Uterus (tissue), 3 donors: ENCODE measurements at regions not wholly inside any gene's neighbourhood (a gene's known extent, or its start where the extent isn't known, plus 50 kb on each side); places are given as distances from the start of the nearest gene placed in this dataset.

ENCODE experiments used
- DNase-seq, 2 donors: peaks; one replicate each; pipeline ENCODE4 v3.0.0-alpha.2; 2019 to 2020
- H3K27ac ChIP-seq, 2 donors: fragments of 200-600 bp; sonication (generic); 1 replicate in 1 of 2; 2 replicates in 1 of 2; pipeline ENCODE4 v1.5.1; 2016 to 2018
- H3K27me3 ChIP-seq, 2 donors: fragments of 200-600 bp; sonication (generic); one replicate each; pipeline ENCODE4 v1.5.1; 2018 to 2019; ENCODE audit warnings: control low read depth in 1 of 2
- H3K36me3 ChIP-seq, 2 donors: fragments of 200-600 bp; sonication (generic); one replicate each; pipeline ENCODE4 v1.5.1; 2019; ENCODE audit warnings: control low read depth in 1 of 2
- H3K4me1 ChIP-seq, 2 donors: fragments of 200-600 bp; sonication (generic); one replicate each; pipeline ENCODE4 v1.5.1; 2018 to 2019; ENCODE audit warnings: control low read depth in 1 of 2
- H3K4me3 ChIP-seq, 2 donors: fragments of 200-600 bp; sonication (generic); 1 replicate in 1 of 2; 2 replicates in 1 of 2; pipeline ENCODE4 v1.5.1; 2018 to 2019; ENCODE audit warnings: mild to moderate bottlenecking in 1 of 2
- H3K9me3 ChIP-seq, 2 donors: fragments of 200-600 bp; sonication (generic); one replicate each; pipeline ENCODE4 v1.5.1; 2019; ENCODE audit warnings: control low read depth in 1 of 2
- POLR2A ChIP-seq, 2 donors: fragments of 450-650 bp; IDR thresholded peaks; one replicate each; pipeline ENCODE4 v1.6.1; 2016; ENCODE audit warnings: antibody characterized with exemption in 2 of 2, mild to moderate bottlenecking in 1 of 2, moderate library complexity in 1 of 2
- intact Hi-C: fragments of 100-400 bp; cut with DNase I; formaldehyde crosslinking; loops from one replicate; pipeline ENCODE4 v1.15.1; 2023; ENCODE audit warnings: low total_unique reads
- TF ChIP-seq, protein P1 (sequence below), 4 experiments: fragments of 200-600 bp in 2 of 4; fragments of 450-650 bp in 2 of 4; sonication (generic) in 2 of 4; IDR thresholded peaks; one replicate each; pipeline ENCODE4 v1.5.1; 2016 to 2019; ENCODE audit warnings: antibody characterized with exemption in 4 of 4, mild to moderate bottlenecking in 2 of 4, moderate library complexity in 1 of 4
- donor health status: DM: yes; HTN: yes; CAD: no.

DNA sequence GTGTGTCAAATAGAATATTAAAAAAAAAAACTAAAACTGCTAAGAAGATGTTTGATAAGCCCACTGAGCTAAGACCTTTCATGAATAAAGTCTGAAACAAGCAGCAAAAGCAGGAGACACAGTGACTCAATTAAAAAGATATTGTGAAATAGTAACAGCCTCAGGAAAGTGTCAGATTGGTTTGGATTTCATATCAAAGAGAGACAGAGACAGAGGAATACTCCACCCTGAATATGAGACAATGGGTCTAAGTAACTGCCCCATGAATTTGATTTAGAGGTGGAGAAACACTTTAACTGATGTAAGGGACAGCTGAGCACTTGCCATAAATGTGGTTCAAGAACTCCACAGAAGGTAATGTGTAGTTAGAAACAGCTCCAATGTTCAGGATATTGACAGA is 277.9 kb upstream of the FOXG1 start:
- TF ChIP-seq POLR2A (IDR thresholded peaks at IDR 0.05), result no peak
- TF ChIP-seq, protein P1, sequence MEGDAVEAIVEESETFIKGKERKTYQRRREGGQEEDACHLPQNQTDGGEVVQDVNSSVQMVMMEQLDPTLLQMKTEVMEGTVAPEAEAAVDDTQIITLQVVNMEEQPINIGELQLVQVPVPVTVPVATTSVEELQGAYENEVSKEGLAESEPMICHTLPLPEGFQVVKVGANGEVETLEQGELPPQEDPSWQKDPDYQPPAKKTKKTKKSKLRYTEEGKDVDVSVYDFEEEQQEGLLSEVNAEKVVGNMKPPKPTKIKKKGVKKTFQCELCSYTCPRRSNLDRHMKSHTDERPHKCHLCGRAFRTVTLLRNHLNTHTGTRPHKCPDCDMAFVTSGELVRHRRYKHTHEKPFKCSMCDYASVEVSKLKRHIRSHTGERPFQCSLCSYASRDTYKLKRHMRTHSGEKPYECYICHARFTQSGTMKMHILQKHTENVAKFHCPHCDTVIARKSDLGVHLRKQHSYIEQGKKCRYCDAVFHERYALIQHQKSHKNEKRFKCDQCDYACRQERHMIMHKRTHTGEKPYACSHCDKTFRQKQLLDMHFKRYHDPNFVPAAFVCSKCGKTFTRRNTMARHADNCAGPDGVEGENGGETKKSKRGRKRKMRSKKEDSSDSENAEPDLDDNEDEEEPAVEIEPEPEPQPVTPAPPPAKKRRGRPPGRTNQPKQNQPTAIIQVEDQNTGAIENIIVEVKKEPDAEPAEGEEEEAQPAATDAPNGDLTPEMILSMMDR (IDR thresholded peaks at IDR 0.05), result no peak
- intact Hi-C loops, result no loop called here

DNA sequence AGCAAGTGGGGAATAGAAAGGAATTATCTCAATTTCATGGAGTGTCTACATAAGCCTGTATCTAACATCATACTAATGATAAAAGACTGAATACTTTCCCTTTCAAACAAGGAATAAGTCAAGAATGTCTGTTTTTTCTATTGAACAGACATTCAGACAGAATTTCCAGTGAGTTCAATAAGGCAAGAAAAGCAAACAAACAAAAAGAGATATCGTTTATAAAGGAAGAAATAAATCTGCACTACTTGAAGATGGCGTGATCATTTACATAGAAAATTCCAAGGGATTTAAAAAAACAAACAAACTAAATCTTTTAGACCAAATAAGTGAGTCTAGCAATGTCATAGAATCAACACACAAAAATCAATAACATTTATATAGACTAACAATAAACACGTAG is 273.1 kb upstream of the FOXG1 start:
- DNase-seq, result no peak
- no peak for TF ChIP-seq POLR2A (IDR thresholded peaks at IDR 0.05)
- TF ChIP-seq, protein P1 (IDR thresholded peaks at IDR 0.05), result no peak
- Histone ChIP-seq H3K4me1 (no peaks in the 10 kb centered on the region), H3K4me3 (no peak overlapping the region), H3K27ac (no peak overlapping the region), H3K27me3 (no peaks in the 10 kb centered on the region), H3K9me3 (no peaks in the 10 kb centered on the region), H3K36me3 (no peaks in the 10 kb centered on the region)
- intact Hi-C loops, result no loop called here

More for the DNA sequence above, 277.9 kb upstream of the FOXG1 start:
- DNase-seq, result no peak
- no peaks in the 10 kb centered on the region for H3K4me1 ChIP-seq
- H3K27me3 ChIP-seq, result no peaks in the 10 kb centered on the region
- no peak overlapping the region for H3K4me3 ChIP-seq
- no peaks in the 10 kb centered on the region for H3K9me3 ChIP-seq
- no peaks in the 10 kb centered on the region for H3K36me3 ChIP-seq
- no peak overlapping the region for H3K27ac ChIP-seq

DNA sequence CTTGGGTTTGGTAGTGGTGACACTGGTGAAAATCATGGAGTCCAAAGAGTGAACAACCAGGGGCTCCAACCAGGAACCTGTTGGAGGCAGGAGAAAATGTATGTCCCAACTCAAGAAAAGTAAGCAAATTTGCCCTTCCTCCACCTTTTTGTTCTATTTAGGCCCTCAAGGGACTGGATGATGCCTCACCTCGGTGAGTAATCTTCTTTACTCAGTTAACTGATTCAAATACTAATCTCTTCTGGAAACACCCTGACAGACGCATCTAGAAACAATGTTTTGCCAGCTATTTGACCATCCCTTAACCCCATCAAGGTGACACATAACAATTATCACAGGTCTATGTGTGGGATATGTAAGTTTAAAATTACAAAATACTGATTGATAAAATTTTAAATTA is 272.4 kb upstream of the FOXG1 start:
- H3K4me3 ChIP-seq, result no peak overlapping the region
- no peaks in the 10 kb centered on the region for H3K36me3 ChIP-seq
- H3K4me1 ChIP-seq, result no peaks in the 10 kb centered on the region
- no peak overlapping the region for H3K27ac ChIP-seq
- TF ChIP-seq, protein P1 (IDR thresholded peaks at IDR 0.05), result no peak
- TF ChIP-seq POLR2A (IDR thresholded peaks at IDR 0.05), result no peak
- DNase-seq, result no peak
- H3K27me3 ChIP-seq, result no peaks in the 10 kb centered on the region
- no peaks in the 10 kb centered on the region for H3K9me3 ChIP-seq
- intact Hi-C loops, result no loop called here

DNA sequence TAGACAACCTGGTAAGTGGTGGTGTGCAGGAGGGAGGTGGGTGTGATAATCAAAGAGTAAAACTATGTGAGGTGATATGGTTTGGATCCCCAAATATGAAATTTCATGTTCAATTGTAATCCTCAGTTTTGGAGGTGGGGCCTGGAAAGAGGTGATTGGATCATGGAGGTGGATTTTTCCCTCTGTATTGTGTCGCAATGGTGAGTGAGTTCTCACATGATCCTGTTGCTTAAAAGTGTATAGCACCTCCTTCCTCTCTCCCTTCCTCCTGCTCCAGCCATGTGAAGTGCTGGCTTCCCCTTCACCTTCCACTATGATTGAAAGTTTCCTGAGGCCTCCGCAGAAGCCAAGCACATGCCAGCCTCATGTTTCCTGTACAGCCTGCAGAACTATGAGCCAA is 270.2 kb upstream of the FOXG1 start:
- TF ChIP-seq, protein P1 (IDR thresholded peaks at IDR 0.05), result no peak
- no peak for TF ChIP-seq POLR2A (IDR thresholded peaks at IDR 0.05)
- intact Hi-C loops, result no loop called here
- no peaks in the 10 kb centered on the region for H3K27me3 ChIP-seq
- no peak for DNase-seq
- no peaks in the 10 kb centered on the region for H3K9me3 ChIP-seq
- no peak overlapping the region for H3K4me3 ChIP-seq
- H3K27ac ChIP-seq, result no peak overlapping the region
- no peaks in the 10 kb centered on the region for H3K36me3 ChIP-seq
- H3K4me1 ChIP-seq, result no peaks in the 10 kb centered on the region

DNA sequence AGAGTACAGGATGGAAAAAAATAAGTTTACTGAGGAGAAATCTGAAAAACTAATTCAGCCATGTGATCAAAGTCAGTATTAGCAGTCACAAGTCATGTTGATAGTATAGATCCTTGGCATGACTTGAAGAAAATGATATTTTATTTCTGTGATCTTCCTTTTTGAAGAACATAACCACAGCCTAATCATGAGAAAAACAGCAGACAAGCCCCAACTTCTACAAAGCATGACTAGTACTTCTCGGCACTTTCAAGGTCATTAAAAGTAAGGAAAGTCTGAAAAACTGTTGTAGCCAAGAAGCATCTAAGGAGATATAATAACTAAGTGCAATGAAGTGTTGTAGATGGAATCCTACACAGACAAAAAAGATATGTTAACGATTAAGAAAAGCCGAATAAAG is 264.1 kb upstream of the FOXG1 start:
- TF ChIP-seq, protein P1 (IDR thresholded peaks at IDR 0.05), result no peak
- no peak for TF ChIP-seq POLR2A (IDR thresholded peaks at IDR 0.05)
- Histone ChIP-seq H3K36me3 (no peaks in the 10 kb centered on the region), H3K27me3 (no peaks in the 10 kb centered on the region), H3K4me1 (no peaks in the 10 kb centered on the region), H3K9me3 (no peaks in the 10 kb centered on the region), H3K27ac (no peak overlapping the region), H3K4me3 (no peak overlapping the region)
- intact Hi-C loops, result no loop called here
- no peak for DNase-seq
